GM19043 (cell line): ENCODE measurements at regions not wholly inside any gene's neighbourhood (a gene's known extent, or its start where the extent isn't known, plus 50 kb on each side); places are given as distances from the start of the nearest gene placed in this dataset.
"Not testable (repeated sequence)": the region's sequence is repeated elsewhere in the genome, so short reads cannot be mapped to it uniquely, and the experiment has no call there.

ENCODE experiments used
- ATAC-seq: cut with Tn5 transposase; IDR thresholded peaks from one replicate; pipeline ENCODE4 v1.9.1; 2021; ENCODE audit warnings: low read depth; ENCODE audit not compliant: unreplicated experiment

DNA sequence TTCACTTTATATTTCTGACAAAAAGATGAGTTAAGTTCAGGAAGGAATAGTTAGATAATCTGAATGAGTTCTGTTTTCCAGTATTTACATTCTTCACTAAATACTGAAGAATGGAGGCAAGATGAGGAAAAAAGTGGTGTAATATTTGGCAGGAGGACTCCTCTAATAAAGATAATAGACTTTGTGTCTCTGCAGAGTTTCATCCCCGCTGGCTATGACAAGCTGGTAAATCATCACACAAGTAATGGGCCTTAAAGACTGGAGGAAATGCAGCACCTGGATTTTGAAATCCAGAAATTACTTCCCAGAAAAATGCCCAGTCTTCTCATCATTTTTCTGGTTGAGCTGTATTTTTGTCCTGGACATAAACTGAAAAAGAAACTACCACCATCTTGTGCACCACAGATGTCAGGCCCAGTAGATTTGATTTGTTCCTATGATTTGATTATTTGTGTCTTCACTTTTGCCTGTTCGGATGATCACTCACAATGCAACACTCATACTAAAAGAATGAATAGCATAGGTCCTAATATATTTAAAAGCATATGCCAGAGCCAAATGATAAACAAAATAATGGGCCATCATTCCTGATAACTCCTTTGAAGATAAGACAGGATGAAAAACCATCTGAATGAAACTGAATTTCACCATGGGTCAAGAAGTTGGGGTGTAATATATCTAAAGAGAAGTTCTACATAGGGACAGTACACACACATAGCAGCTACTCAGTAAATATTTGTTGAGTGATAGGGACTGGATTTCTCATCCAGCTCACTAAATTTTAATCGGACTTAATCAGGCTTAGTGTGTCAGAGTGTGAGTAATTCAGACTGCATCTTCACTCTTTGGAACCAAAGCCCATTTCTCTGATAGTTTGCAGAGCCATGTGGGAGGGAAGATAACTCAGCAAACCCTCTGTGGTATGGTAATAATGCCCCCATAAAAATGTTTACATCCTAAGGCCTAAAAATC lies 200.5 kb downstream of the HINT1 start:
- ATAC-seq, result no peak

DNA sequence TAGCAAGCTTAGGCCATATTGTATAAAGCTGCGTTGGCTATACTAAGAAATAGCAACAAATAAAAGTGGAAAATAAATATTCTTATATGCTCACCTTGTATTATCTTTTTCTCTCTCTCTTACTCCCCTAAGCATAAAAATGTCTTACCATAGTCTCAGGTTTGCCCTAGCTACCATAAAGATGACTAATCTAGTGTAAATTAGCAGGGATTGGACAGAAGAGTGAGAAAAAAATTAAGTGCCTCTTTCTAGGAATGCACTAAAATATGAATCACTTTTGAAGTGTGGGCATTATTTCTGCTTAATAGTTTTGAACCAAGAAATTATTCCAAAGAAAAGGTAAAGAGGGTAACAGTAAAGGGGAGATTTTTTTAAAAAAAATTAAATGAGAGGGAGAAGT lies 201.3 kb downstream of the HINT1 start:
- ATAC-seq, result no peak

DNA sequence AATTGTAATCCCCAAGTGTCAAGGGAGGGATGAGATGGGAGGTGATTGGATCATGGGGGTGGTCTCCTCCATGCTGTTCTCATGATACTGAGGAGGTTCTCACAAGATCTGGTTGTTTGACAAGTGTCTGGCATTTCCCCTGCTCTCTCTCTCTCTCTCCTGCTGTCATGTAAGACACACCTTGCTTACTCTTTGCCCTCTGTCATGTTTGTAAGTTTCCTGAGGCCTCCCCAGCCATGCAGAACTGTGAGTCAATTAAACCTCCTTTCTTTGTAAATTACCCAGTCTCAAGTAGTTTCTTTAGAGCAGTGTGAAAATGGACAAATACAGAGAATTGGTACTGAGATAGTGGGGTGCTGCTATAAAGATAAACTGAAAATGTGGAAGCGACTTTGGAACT lies 207.9 kb downstream of the HINT1 start:
- ATAC-seq, result no peak

DNA sequence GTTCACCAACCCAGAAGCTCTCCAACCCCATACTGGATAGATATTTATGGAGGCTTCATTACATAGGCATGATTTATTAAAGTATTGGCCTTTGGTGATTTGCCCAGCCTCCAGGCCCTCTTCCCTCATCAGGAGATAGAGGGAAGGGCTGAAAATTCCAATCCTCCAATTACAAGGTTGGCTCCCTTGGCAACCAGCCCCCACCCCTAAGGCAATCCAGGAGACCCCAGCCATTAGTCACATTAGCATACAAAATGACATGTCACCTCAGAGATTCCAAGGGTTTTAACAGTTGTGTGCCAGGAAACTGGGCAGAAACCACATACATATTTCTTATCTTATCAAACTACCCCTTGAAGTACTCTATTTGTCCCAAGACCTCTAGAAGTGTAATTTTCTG lies 210.0 kb downstream of the HINT1 start:
- ATAC-seq, result no peak

DNA sequence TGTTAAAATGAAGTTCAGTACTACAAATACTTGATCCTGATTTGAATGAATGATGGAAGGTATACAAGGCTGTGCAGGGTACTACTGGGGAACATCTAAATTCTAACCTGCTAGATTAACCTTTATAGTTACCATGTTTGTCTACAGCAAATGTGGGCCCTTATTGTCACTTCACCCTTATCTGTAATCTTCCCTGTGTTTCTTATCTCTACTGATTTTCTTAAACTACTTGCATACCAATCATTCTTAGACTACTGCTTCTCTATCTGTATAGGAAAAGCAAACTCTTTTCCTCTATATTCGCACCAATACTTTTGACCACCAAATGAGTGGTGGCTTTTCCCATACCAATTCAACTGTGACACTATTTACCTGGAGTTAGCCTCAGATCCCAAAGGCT lies 210.7 kb downstream of the HINT1 start:
- no peak for ATAC-seq

DNA sequence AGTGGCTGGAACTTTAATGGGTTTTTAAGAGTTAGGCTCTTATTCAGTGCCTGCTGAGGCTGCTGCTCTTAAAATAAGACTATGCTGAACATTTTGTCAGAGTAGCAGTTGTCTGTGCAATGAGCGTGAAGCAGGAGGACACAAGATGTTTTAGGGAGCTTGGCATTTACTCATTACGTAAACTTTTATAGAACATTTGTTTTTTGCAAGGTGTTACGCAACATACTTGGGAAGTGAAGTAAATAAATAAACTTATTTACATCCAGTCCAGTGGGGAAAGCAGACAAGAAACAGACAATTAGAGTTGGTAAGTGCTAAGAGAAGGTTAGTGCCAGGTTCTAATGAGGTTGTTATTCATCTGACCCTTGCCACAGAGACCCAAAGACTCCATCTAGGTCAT lies 226.0 kb downstream of the HINT1 start:
- no peak for ATAC-seq

DNA sequence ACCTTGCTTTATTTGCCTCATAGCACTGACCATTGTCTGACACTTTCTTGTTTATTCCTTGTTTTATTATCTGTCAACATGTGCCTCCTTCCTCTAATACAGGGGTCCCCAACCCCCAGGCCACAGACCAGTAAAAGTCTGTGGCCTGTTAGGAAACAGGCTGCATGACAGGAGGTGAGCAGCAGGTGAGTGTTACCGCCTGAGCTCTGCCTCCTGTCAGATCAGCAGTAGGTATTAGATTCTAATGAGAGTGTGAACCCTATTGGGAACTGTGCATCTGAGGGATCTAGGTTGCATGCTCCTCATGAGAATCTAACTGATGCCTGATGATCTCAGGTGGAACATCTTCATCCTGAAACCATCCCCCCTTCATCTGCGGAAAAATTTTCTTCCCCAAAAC lies 228.0 kb downstream of the HINT1 start:
- no peak for ATAC-seq

DNA sequence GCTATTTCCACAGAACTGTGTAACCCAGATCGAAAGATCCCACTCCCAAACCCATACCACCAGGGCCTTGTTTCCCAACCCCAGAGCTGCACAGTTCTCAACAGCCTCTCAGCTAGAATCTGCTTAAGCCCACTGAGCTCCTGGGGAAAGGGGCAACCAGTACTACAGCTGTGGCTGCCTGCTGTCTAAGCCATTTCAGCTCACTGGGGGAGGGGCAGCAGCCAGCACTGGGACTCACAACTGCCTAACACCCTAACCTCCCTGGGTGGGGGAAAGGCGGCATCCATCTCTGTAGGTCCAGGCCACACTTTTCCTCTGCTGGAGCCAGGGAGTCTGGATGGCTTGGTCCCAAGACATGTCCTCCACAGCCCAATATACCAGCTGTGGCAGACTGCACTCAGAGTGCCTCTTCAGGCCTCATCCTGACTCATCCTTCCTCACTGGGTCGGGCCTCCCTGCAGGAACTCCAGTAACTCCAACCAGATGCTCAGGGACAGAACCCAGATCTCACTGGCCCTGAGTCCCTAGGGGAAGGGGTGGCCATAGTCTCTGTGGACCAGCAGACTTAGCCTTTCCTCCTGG lies 241.4 kb downstream of the HINT1 start:
- no peak for ATAC-seq

DNA sequence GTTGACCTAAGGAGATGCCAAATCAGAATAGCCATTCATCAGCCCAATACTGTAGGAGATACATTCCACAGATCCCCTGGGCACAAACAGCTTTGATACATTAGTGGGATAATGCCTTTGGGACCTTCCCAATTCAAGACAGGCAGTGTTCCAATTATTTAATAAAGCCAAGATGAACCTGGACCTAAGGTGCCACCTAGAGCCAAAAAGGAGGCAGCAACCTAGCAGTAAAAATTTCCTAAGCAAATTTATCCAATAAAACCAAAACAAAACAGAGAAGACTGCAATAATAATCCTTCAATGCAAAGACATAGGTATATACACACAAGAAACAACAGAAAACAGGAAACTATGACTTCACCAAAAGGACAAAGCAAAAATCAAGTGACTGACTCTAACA lies 253.0 kb downstream of the HINT1 start:
- ATAC-seq, result no peak

DNA sequence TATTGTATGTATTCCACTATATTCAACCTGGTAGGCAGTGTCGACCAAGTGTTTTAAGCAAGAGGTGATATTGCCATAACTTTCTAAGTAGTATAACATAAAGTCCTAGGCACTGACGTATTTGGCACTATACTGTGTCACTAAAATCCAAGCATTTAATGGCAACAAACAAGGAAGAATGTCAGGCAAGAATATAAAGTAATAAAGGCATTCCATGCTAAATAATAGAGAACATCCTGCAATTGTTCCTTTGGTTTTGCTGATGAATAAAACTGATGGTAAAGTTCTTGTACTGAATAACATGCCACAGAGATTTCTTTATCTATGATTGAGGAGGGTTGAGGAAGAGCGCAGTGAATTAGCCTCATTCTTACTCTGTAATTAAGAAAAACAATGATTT lies 256.9 kb downstream of the HINT1 start:
- ATAC-seq, result no peak

DNA sequence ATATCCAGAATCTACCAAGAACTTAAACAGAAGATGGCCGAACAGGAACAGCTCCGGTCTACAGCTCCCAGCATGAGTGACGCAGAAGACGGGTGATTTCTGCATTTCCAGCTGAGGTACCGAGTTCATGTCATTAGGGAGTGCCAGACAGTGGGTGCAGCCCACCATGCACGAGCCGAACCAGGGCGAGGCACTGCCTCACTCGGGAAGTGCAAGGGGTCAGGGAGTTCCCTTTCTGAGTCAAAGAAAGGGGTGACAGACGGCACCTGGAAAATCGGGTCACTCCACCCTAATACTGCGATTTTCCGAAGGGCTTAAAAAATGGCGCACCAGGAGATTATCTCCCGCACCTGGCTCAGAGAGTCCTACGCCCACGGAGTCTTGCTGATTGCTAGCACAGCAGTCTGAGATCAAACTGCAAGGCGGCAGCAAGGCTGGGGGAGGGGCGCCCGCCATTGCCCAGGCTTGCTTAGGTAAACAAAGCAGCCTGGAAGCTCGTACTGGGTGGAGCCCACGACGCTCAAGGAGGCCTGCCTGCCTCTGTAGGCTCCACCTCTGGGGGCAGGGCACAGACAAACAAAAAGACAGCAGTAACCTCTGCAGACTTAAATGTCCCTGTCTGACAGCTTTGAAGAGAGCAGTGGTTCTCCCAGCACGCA lies 267.4 kb downstream of the HINT1 start:
- ATAC-seq, result not testable (repeated sequence)

DNA sequence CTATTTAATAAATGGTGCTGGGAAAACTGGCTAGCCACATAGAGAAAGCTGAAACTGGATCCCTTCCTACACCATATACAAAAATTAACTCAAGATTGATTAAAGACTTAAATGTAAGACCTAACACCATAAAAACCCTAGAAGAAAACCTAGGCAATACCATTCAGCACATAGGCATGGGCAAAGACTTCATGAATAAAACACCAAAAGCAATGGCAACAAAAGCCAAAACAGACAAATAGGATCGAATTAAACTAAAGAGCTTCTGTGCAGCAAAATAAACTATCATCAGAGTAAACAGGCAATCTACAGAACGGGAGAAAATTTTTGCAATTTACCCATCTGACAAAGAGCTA lies 267.9 kb downstream of the HINT1 start:
- not testable (repeated sequence) for ATAC-seq

DNA sequence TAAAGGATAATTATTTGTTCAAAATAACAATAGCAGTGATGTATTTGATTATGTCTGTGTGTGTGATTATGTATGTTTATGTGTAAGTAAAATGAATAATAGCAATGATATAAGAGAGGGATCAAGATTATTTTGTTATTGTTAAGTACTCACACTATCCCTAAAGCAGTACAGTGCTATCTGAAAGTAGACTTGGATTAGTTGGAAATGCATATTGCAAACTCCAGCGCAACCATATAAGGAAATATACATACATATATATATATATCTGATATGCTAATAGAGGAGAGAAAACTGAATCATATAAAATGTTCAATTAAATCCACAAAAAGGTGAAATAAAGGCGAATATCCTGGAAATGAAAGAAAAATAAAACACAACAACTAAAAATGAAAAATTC lies 268.4 kb downstream of the HINT1 start:
- ATAC-seq, result no peak

DNA sequence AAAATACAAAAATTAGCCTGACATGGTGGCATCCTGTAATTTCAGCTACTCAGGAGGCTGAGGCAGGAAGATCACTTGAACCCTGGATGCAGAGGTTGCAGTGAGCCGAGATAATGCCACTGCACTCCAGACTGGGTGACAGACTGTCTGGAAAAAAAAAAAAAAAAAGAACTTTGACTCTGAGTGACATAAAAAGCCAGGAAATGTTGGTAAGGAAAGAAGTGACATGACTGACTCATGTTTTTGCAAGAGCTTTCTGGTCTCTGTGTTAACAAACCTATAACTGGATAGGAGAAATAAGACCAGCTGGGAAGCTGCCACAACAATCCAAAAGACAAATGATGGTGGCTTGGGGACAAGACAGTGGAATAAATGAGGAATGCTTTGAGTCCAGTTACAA lies 272.1 kb downstream of the HINT1 start:
- ATAC-seq, result no peak

DNA sequence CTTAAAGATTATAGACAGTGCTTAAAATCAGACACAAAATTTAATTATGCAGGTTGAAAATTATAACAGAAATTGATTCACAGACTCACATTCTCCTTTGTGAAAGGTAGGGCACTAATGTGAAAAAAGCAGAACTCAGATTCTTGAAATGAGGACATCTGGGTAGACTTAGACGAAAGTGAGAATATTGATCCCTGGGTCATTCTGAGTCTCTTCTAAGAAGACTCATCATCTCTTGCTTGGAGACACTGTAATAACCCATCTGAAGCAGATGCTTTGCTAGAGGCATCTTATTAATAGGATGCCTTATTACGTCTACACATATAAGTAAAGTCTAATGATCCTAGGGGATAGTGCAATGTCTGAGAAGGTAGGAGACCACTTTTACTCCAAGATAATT lies 274.4 kb downstream of the HINT1 start:
- ATAC-seq, result no peak

DNA sequence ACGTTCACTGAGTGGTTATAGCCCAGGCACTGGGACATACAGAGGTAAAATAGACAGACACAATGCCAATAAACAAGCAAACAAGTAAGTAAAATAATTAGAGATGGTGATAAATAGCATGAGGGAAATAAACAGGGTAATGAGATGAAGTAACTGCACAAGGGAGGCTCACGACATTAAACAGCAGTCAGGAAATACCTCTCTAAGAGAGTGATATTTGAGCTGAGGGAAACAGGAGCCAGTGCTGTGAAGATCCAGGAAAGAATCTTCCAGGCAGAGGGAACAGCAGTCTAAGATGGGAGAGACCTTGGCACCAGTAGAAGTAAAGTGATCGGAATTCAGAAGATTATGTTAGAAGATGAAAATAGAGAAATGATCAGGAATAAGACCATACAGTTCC lies 279.4 kb downstream of the HINT1 start:
- no peak for ATAC-seq

DNA sequence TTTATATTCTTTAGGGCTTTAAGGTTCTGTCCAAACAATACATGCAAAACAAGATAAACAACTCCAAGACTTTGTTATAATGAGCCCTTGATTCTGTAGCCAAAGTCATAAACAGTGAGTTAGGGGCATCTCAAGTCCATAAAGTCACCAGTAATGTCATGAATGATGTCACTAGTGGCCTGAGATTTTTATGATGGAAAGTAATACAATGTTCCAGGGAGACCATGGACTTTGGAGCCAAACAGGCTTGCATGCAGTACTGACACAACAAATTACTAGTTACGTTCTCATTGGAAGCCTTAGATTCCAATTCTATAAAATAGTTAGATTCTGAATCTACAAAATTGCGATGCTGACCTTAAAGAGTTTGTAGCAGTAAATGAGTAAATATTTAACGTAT lies 280.0 kb downstream of the HINT1 start:
- ATAC-seq, result no peak

DNA sequence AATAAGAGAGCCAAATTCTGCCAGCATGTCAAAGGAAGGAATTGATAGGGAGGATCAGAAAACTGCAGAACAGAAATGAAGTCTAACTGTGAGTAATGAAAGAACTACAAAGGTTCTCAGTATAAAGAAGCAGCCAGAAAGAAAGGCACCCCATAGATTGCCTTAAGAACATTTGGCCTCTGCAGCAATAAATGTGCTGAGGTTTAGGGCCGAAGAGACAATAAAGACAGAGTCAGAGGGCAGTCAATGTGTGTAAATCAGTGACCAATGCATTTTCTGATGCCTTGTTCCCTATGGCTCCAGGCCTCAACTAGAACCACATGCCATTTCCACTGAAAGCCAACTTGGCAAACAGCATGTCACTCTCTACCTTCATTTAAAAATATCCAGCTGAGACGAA lies 281.0 kb downstream of the HINT1 start:
- no peak for ATAC-seq

DNA sequence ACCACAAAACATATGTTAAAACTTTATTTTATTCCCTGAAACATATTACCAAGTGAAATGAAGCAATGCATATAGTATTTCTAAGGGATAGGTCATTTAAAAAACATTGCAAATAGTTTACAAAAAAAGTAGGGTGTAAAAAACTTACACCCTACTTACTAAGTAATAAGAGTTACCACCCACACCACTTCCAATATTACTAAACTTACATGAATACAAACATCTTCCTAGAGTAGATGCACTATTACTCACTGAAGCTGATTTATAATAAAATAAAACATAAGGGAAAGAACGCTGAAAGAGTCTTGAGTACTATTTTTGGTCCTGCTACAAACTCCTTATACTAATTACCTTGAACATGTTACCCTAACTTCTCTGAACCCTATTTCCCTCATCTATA lies 289.4 kb downstream of the HINT1 start:
- ATAC-seq, result no peak

DNA sequence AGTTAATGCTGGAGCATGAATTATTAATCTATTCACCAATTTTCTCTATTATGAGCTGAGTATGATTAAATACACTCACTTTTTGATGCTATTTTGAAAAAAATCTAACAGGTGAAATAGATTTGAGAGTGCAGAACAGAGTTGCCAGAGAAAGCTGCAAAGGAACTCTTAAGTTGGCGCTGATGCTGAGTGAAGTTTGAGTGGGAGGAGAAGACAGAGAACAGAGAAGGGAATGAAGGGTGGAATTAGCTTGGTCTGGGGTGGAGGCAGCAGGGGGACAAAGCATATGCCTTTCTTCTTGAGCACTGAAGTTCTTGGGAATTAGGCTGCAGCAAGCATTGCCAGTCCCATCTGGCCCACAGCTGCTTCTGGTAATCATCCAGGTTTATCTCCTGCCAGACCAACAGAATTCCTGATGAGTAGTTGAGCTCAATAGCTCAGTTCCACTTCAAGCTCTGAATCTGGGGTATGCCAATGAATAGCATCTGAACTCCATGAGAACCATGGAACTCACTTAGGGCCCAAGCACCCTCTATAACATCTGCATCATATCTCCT lies 290.1 kb downstream of the HINT1 start:
- no peak for ATAC-seq

DNA sequence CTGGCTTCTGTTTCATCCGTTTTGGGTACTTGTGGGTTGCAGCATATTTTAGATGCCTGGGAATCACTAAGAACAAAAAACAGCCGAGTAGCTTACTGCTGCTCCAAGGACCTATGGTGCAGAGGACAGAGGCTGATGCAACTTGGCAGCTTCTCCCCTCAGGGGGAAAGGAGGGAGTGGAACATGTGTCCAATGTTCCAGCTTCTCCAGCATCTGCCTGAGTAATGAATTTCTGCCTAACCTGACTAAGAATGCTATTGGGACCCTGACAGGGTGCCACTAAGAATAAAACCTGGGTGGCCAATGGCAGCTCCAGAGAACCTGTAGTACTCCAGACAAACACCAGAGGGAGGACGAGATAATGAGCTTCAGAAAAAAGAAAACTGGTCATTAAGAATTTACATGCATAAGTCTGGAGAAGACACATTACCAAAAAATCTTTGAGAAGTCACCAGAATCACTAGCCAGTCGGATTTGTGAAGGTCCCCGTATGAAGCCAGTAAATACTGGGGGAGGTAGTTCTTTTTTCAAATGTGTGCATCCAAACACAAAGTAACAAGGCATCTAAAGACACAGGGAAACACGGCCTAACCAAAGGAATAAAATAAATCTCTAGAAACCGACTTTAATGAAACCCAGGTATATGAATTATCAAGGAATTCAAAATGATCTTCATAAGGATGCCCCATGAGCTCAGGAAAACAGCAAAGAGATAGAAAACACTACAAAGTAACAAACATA lies 293.5 kb downstream of the HINT1 start:
- ATAC-seq, result no peak
